Hematopoietic multipotent progenitor cell treated with erythropoietin and hydrocortisone succinate and interleukin-3 and kit ligand, for 6 days (in vitro differentiated cells): ENCODE measurements at regions not wholly inside any gene's neighbourhood (a gene's known extent, or its start where the extent isn't known, plus 50 kb on each side); places are given as distances from the start of the nearest gene placed in this dataset.

Experiments used
- DNase-seq: peaks from one replicate; pipeline ENCODE4 v3.0.0-alpha.2; 2015

DNA sequence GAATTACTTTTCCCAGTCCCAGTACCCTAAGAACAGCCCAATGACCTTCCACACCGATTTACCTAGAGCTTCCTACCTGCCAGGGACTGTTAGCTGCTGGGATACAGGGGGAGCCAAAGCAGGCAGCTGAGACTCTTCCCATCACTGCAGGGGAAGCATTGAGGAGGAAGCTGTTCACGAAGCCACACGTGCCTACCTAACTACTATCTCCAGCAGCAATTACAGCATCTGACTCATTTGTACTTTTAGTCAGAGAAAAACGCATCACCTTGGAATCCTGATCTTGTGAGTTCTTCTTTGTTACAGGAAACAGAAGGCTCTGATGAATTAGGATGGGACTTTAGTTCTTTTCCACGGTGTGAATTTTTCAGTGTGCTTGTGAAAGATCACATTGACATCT, 113.7 kb upstream of the DHX40 start:
- no peak for DNase-seq

DNA sequence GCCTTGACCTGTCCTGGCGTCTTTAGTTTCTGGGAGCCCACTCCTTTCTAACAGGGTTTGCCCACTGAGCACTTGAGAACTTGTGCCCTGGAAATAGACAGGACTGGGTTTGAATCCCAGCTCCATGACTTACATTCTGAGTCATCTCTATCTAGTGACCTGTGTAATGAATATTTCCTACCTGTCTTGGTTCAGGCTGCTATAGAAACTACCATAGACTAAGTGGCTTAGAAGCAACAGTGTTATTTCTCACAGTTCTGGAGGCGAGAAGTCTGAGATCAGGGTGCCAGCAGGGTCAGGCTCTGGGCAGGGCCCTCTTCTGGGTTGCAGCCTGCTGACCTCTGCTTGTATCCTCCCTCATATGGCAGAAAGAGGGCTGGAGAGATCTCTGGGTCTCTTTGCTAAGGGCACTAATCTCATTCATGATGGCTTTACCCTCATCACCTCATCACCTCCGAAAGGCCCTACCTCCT, 110.7 kb upstream of the DHX40 start:
- no peak for DNase-seq

GRCh38 chr17:59456428-59456827, 109.0 kb upstream of the DHX40 start:
- no peak for DNase-seq

GRCh38 chr17:59456923-59457615, 108.3 kb upstream of the DHX40 start:
- no peak for DNase-seq

- no peak for DNase-seq
These were observed 103.0 kb upstream of the DHX40 start for GRCh38 chr17:59462385-59462784.

DNA sequence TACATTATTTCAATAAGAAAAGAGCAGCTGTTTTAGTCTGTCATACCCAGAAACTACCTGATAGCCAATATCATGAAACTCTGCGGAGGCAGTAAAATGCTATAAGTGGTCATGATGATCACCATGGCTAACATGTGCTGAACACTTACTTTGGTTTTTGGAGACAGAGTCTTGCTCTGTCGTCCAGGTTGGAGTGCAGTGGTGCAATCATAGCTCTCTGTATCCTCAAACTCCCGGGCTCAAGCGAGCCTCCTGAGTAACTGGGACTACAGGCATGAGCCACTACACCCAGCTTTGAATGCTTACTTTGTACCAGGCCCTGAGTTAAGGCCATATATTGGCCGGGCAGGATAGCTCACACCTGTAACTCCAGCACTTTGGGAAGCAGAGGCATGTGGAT, 101.2 kb upstream of the DHX40 start:
- no peak for DNase-seq

DNA sequence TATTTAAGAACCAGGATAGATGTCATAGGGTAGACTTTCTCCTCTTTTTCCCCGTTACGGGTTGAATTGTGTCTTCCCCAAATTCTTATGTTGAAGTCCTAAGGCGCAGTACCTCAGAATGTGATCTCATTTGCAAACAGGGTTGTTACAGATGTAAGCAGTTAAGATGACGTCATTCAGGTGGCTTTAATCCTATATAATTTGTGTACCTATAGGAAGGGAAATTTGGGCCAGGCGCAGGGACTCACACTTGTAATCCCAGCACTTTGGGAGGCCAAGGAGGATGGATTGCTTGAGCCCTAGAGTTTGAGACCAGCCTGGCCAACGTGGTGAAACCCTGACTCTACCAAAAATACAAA, 99.5 kb upstream of the DHX40 start:
- DNase-seq: no peak

- DNase-seq: no peak
These were observed 98.2 kb upstream of the DHX40 start for GRCh38 chr17:59466946-59467801.

DNA sequence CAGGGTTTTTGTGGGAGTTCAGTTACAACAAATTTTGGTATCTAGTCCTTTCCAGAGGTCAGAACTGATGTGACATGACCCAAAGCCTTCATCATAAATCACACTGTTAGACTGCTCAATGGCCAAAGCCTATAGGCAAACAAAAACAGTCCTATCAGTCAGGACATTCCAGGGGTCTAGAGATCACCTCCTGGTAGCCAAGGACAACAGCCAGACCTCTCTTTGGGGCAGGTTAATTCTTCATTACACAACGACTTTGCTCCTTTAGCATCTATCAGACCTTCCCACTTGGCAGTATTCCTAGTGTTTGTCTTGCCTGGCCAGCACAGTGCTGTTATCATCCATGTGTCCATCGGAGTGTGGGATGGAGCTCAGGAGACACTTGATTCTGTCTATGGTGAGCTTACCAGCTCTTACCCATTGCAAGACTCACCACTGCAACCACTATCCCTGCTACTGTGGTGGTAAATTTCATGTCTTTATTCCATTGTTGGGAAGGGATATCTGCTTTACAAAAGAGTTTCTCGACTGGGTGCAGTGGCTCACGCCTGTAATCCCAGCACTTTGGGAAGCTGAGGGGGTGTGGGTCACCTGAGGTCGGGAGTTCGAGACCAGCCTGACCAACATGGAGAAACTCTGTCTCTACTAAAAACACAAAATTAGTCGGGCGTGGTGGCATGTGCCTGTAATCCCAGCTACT, 95.5 kb upstream of the DHX40 start:
- DNase-seq: no peak

GRCh38 chr17:59470624-59471297, 94.6 kb upstream of the DHX40 start:
- DNase-seq: no peak

GRCh38 chr17:59476413-59476812, 89.0 kb upstream of the DHX40 start:
- no peak for DNase-seq

DNA sequence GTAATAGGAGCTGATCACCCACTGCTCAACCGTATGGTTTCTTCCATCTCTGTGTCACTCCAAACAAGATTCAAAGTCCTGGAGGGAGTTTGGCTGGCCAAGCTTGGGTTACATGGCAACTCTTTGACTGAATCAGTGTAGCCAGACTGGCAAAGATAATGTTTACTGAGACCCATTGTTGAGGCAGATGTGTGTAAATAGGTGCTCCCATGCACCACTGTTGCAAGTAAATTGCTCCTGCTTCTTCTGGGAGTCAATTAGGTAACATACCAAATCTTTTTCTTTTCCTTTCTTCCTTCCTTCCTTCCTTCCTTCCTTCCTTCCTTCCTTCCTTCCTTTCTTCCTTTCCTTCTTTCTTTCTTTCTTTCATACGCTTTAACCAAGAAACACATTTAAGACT, 86.3 kb upstream of the DHX40 start:
- DNase-seq: no peak

DNA sequence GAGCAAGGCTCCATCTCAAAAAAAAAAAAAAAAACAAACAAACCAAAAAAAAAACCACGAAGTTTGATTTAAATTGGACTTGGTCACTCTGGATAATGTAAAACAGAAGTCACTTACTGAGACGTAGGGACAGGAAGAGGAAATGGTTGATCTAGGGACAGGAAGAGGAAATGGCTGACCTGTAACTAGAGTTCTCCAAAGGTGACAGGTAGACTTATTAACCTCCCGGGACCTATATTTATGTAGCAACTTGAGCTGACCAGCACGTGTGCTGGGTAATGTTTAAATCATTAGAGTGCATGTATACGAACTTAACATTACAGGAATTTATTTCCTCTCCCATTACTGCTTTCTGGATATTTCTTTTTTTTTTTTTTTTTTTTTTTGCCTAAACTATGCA, 81.5 kb upstream of the DHX40 start:
- DNase-seq: no peak

- DNase-seq: no peak
These were observed 80.4 kb upstream of the DHX40 start for GRCh38 chr17:59485015-59485414.

DNA sequence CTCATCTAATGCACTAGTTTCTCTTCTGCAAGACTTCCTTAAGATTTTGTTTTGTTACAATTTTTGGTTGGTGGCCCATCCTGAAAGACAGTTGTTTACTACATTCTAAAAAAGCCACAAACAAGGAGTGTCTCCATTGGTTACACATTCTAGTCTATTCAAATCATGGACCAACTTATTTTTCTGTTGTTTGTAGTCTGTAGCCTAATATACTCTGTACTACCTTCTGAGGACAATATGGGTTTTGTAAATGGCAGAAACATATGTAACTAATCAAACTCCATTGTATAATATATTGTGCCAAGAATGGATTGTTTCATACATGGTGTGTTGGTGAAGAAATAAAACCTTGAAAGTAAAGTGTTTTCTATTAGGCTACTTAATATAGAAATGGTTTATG, 79.5 kb upstream of the DHX40 start:
- DNase-seq: no peak

DNA sequence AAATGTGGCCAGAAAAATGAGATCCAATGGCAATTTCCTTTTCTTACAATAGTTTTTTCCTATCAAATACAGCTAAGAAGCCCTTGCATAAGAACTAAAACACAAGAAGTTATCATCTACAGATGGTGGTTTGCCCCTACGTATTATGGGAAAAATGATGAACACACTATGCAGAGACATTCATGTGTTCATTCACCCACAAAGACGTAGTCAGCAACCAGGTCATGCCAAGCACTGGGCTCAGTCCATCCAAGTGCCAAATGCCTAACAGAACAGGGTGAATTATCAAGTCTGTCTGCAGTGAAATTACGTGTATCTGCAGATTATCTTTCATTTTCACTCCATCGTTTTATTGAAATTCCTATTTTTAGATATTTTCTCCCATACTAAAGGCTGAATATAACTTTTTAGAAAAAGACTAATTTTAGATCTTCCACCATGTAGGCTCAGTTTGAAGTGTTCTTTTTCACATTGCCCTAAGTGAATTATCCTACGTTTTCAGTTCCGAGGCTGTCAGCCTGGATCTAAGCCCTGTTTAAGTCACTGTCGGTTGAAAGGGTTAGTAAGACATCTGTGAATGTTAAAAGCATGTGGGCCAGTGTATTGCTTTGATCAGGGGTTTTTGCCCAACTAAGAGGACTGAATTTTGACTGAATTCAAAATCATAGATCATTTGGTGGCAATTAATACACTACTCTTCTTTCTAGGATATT, 78.1 kb upstream of the DHX40 start:
- DNase-seq: no peak

DNA sequence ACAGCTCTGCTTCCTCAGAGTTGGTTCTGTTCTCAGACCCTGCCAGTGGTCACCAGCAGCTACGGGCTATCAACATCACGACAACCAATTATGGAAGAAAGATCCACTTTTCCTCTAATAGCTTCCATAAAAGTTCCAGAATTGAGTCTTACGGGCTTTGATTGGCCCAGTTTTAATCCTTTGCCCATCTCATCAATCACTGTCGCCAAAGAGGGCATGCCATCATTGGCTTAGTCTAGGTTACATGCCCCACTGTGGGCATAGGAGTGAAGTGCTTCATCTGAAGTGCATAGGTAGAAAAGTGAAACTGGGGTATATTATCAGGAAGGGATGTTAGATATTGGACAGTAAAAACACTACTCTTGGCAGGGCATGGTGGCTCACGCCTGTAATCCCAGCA, 76.6 kb upstream of the DHX40 start:
- no peak for DNase-seq

- DNase-seq: no peak
These were observed 75.2 kb upstream of the DHX40 start for GRCh38 chr17:59490216-59490615.

DNA sequence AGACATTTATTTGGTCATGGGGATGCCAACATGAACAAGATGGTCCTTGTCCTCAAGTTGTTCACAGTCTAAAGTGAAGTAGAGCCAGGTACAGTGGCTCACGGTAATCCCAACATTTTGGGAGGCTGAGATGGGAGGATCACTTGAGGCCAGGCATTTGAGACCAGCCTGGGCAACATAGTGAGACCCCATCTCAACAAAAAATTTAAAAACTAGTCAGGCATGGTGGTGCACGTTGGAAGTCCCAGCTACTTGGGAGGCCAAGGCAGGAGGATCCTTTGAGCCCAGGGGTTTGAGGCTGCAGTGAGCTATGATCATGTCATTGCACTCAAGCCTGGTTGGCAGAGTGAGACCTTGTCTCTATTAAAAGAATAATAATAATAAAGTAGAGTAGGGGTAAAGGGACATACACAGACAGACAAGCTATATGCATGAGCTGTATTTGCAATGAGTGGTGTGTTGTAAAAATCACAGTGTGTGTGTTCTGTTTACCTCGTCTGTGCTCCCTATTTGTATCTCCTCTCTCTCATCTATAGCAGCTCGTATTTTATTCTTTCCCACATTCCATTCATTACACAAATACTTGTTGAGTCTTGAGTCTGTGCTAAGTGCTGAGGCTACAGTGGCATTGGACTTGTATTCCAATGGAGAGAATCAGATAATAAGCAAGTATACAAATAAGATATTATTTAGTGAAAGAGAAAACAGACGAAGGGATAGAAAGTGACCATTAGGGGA, 73.9 kb upstream of the DHX40 start:
- DNase-seq: no peak

GRCh38 chr17:59492091-59492451, 73.3 kb upstream of the DHX40 start:
- DNase-seq: no peak

DNA sequence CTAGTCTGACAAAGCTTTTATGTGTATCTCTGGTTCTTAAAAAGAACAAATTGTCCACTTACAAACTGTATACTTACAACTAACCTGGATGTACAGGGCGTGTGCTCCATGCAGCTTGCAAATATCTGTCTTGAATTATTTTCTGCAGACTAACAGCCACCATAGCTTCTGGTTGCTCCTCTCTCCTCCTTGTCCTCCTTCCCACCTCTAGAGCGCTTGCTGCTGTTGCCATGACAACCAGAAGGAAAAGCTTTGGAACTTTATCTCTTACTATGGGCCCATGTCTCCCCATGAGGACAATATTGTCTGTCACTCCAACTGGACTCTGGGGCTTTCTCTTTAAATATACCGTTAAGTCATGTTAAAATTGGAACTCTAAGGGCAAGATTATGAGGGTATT, 71.5 kb upstream of the DHX40 start:
- no peak for DNase-seq

GRCh38 chr17:59494757-59495368, 70.5 kb upstream of the DHX40 start:
- no peak for DNase-seq
